GM23338 (cell line): ENCODE measurements at regions not wholly inside any gene's neighbourhood (a gene's known extent, or its start where the extent isn't known, plus 50 kb on each side); places are given as distances from the start of the nearest gene placed in this dataset.

ENCODE experiments used
- ATAC-seq: fragments of 200-7000 bp; cut with Tn5 transposase; 3 replicates; pipeline ENCODE4 v1.9.1; 2020
- DNase-seq: peaks from one replicate; pipeline ENCODE4 v3.0.0-alpha.2; 2015; ENCODE audit warnings: low spot score
- H2AFZ ChIP-seq: fragments of 200-600 bp; sonication (generic); 2 replicates; pipeline ENCODE4 v1.8.0; 2016; ENCODE audit warnings: antibody characterized with exemption, mild to moderate bottlenecking, moderate library complexity
- H3F3A ChIP-seq: fragments of 200-600 bp; sonication (generic); replicated peaks from 2 replicates; pipeline ENCODE4 v1.8.0; 2017; ENCODE audit warnings: antibody characterized with exemption, mixed run types, low read depth
- H3K27ac ChIP-seq: fragments of 200-600 bp; sonication (generic); 2 replicates; pipeline ENCODE4 v1.6.1; 2016; ENCODE audit warnings: low read depth
- H3K27me3 ChIP-seq: fragments of 200-600 bp; sonication (generic); 2 replicates; pipeline ENCODE4 v1.8.0; 2016; ENCODE audit warnings: mild to moderate bottlenecking, mixed run types, moderate library complexity; ENCODE audit not compliant: insufficient read depth
- H3K36me3 ChIP-seq: fragments of 200-600 bp; sonication (generic); 2 replicates; pipeline ENCODE4 v1.8.0; 2016; ENCODE audit warnings: mild to moderate bottlenecking; ENCODE audit not compliant: insufficient read depth
- H3K4me1 ChIP-seq: fragments of 200-600 bp; sonication (generic); 2 replicates; pipeline ENCODE4 v1.8.0; 2016; ENCODE audit warnings: mild to moderate bottlenecking, moderate library complexity; ENCODE audit not compliant: insufficient read depth
- H3K4me2 ChIP-seq: fragments of 200-600 bp; sonication (generic); 2 replicates; pipeline ENCODE4 v1.7.1; 2017; ENCODE audit warnings: mixed run types
- H3K4me3 ChIP-seq: fragments of 200-600 bp; sonication (generic); 2 replicates; pipeline ENCODE4 v1.6.1; 2016; ENCODE audit warnings: mixed run types
- H3K79me2 ChIP-seq: fragments of 200-600 bp; sonication (generic); replicated peaks from 2 replicates; pipeline ENCODE4 v1.8.0; 2017; ENCODE audit warnings: mild to moderate bottlenecking; ENCODE audit not compliant: insufficient read depth
- H3K9me2 ChIP-seq: fragments of 200-600 bp; sonication (generic); 2 replicates; pipeline ENCODE4 v1.8.0; 2017; ENCODE audit not compliant: insufficient read depth
- H4K20me1 ChIP-seq: fragments of 200-600 bp; sonication (generic); replicated peaks from 2 replicates; pipeline ENCODE4 v1.8.0; 2017; ENCODE audit warnings: mild to moderate bottlenecking; ENCODE audit not compliant: insufficient read depth
- H3K27ac Mint-ChIP-seq: 2 replicates; pipeline ENCODE4 v1.8.0; 2020; ENCODE audit warnings: inconsistent platforms, mild to moderate bottlenecking, moderate library complexity, mixed read lengths
- H3K27me3 Mint-ChIP-seq: 3 replicates; pipeline ENCODE4 v1.8.0; 2022; ENCODE audit warnings: low read depth, mild to moderate bottlenecking, moderate library complexity, mixed read lengths, inconsistent platforms; ENCODE audit not compliant: insufficient read depth, poor library complexity
- H3K36me3 Mint-ChIP-seq: 3 replicates; pipeline ENCODE4 v1.8.0; 2021; ENCODE audit warnings: low read depth, mild to moderate bottlenecking, inconsistent platforms, moderate library complexity, mixed read lengths
- H3K4me1 Mint-ChIP-seq: 3 replicates; pipeline ENCODE4 v1.8.0; 2020; ENCODE audit warnings: mild to moderate bottlenecking, inconsistent platforms, mixed read lengths
- H3K4me3 Mint-ChIP-seq: 3 replicates; pipeline ENCODE4 v1.8.0; 2021; ENCODE audit warnings: moderate library complexity, mild to moderate bottlenecking, inconsistent platforms, mixed read lengths
- H3K9me3 Mint-ChIP-seq: 3 replicates; pipeline ENCODE4 v1.8.0; 2020; ENCODE audit warnings: moderate library complexity, mild to moderate bottlenecking, inconsistent platforms, mixed read lengths
- CREB1 ChIP-seq: fragments of 250-450 bp; sonication (Bioruptor Pico); IDR thresholded peaks from 2 replicates; pipeline ENCODE4 v1.5.0; 2020; ENCODE audit warnings: low read depth, mild to moderate bottlenecking, moderate library complexity
- EZH2 ChIP-seq: fragments of 200-600 bp; sonication (generic); IDR thresholded peaks from one replicate; pipeline ENCODE4 v1.8.0; 2017; ENCODE audit warnings: antibody characterized with exemption, mild to moderate bottlenecking, low read depth; ENCODE audit not compliant: unreplicated experiment
- EZH2phosphoT487 ChIP-seq: fragments of 200-600 bp; sonication (generic); IDR thresholded peaks from one replicate; pipeline ENCODE4 v1.8.1; 2018; ENCODE audit warnings: antibody characterized with exemption; ENCODE audit not compliant: unreplicated experiment
- JUNB ChIP-seq: IDR thresholded peaks from one replicate; pipeline ENCODE4 v1.6.1; 2016; ENCODE audit warnings: antibody characterized with exemption; ENCODE audit not compliant: unreplicated experiment
- NANOG ChIP-seq: IDR thresholded peaks from 2 replicates; pipeline ENCODE4 v1.6.1; 2016; ENCODE audit warnings: antibody characterized with exemption, borderline replicate concordance
- POLR2AphosphoS5 ChIP-seq: IDR thresholded peaks from 2 replicates; pipeline ENCODE4 v1.6.1; 2016; ENCODE audit warnings: antibody characterized with exemption, low read depth
- REST ChIP-seq: IDR thresholded peaks from one replicate; pipeline ENCODE4 v1.6.1; 2018; ENCODE audit warnings: antibody characterized with exemption; ENCODE audit not compliant: unreplicated experiment
- STAT1 ChIP-seq: IDR thresholded peaks from one replicate; pipeline ENCODE4 v1.6.1; 2016; ENCODE audit warnings: antibody characterized with exemption; ENCODE audit not compliant: unreplicated experiment
- ZNF114 ChIP-seq: fragments of 250-450 bp; sonication (Bioruptor Pico); IDR thresholded peaks from 2 replicates; pipeline ENCODE4 v1.5.0; 2020; ENCODE audit warnings: mild to moderate bottlenecking, moderate library complexity
- ZNF331 ChIP-seq: fragments of 250-450 bp; sonication (Bioruptor Pico); IDR thresholded peaks from 2 replicates; pipeline ENCODE4 v1.5.0; 2020; ENCODE audit warnings: low read depth, mild to moderate bottlenecking, moderate library complexity
- TF ChIP-seq, protein P1 (sequence below): fragments of 250-450 bp; sonication (Bioruptor Pico); IDR thresholded peaks from 2 replicates; pipeline ENCODE4 v1.5.0; 2020; ENCODE audit warnings: mild to moderate bottlenecking, moderate library complexity
- TF ChIP-seq, protein P2 (sequence below): IDR thresholded peaks from 2 replicates; pipeline ENCODE4 v1.6.1; 2016; ENCODE audit warnings: antibody characterized with exemption
- TF ChIP-seq, protein P3 (sequence below), 2 experiments: fragments of 200-600 bp in 1 of 2; sonication (generic) in 1 of 2; conservative IDR thresholded peaks; 2 replicates each; pipeline versions ENCODE4 v1.5.1 to v1.6.1; 2016 to 2017; ENCODE audit warnings: antibody characterized with exemption in 2 of 2, low read depth in 2 of 2, mild to moderate bottlenecking in 2 of 2, moderate library complexity in 1 of 2

- Histone ChIP-seq H4K20me1 (no peaks in the 10 kb centered on the region), H3K4me3 (no peak overlapping the region), H3K4me1 (no peaks in the 10 kb centered on the region), H3K36me3 (no peaks in the 10 kb centered on the region), H2AFZ (no peak overlapping the region), H3K4me2 (no peak overlapping the region), H3K27me3 (no peaks in the 10 kb centered on the region), H3K9me2 (no peaks in the 10 kb centered on the region), H3K27ac (no peak overlapping the region), H3F3A (no peaks in the 10 kb centered on the region), H3K79me2 (no peaks in the 10 kb centered on the region)
- Mint-ChIP-seq H3K4me1 (peaks cover 3% of the 10 kb centered on the region), H3K4me3 (no peak overlapping the region), H3K27me3 (peaks cover 2% of the 10 kb centered on the region), H3K9me3 (no peaks in the 10 kb centered on the region), H3K36me3 (no peaks in the 10 kb centered on the region), H3K27ac (no peak overlapping the region)
- TF ChIP-seq ZNF114 (CRISPR knock-in tag) (no peak), EZH2phosphoT487 (no peak), EZH2 (no peak), NANOG (no peak), CREB1 (CRISPR knock-in tag) (no peak), REST (no peak), POLR2AphosphoS5 (no peak), STAT1 (no peak), JUNB (no peak), ZNF331 (no peak)
- TF ChIP-seq, protein P1, sequence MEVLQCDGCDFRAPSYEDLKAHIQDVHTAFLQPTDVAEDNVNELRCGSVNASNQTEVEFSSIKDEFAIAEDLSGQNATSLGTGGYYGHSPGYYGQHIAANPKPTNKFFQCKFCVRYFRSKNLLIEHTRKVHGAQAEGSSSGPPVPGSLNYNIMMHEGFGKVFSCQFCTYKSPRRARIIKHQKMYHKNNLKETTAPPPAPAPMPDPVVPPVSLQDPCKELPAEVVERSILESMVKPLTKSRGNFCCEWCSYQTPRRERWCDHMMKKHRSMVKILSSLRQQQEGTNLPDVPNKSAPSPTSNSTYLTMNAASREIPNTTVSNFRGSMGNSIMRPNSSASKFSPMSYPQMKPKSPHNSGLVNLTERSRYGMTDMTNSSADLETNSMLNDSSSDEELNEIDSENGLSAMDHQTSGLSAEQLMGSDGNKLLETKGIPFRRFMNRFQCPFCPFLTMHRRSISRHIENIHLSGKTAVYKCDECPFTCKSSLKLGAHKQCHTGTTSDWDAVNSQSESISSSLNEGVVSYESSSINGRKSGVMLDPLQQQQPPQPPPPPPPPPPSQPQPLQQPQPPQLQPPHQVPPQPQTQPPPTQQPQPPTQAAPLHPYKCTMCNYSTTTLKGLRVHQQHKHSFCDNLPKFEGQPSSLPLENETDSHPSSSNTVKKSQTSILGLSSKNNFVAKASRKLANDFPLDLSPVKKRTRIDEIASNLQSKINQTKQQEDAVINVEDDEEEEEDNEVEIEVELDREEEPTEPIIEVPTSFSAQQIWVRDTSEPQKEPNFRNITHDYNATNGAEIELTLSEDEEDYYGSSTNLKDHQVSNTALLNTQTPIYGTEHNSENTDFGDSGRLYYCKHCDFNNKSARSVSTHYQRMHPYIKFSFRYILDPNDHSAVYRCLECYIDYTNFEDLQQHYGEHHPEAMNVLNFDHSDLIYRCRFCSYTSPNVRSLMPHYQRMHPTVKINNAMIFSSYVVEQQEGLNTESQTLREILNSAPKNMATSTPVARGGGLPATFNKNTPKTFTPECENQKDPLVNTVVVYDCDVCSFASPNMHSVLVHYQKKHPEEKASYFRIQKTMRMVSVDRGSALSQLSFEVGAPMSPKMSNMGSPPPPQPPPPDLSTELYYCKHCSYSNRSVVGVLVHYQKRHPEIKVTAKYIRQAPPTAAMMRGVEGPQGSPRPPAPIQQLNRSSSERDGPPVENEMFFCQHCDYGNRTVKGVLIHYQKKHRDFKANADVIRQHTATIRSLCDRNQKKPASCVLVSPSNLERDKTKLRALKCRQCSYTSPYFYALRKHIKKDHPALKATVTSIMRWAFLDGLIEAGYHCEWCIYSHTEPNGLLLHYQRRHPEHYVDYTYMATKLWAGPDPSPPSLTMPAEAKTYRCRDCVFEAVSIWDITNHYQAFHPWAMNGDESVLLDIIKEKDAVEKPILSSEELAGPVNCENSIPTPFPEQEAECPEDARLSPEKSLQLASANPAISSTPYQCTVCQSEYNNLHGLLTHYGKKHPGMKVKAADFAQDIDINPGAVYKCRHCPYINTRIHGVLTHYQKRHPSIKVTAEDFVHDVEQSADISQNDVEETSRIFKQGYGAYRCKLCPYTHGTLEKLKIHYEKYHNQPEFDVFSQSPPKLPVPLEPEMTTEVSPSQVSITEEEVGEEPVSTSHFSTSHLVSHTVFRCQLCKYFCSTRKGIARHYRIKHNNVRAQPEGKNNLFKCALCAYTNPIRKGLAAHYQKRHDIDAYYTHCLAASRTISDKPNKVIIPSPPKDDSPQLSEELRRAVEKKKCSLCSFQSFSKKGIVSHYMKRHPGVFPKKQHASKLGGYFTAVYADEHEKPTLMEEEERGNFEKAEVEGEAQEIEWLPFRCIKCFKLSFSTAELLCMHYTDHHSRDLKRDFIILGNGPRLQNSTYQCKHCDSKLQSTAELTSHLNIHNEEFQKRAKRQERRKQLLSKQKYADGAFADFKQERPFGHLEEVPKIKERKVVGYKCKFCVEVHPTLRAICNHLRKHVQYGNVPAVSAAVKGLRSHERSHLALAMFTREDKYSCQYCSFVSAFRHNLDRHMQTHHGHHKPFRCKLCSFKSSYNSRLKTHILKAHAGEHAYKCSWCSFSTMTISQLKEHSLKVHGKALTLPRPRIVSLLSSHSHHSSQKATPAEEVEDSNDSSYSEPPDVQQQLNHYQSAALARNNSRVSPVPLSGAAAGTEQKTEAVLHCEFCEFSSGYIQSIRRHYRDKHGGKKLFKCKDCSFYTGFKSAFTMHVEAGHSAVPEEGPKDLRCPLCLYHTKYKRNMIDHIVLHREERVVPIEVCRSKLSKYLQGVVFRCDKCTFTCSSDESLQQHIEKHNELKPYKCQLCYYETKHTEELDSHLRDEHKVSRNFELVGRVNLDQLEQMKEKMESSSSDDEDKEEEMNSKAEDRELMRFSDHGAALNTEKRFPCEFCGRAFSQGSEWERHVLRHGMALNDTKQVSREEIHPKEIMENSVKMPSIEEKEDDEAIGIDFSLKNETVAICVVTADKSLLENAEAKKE (CRISPR knock-in tag): no peak
- TF ChIP-seq, protein P2, sequence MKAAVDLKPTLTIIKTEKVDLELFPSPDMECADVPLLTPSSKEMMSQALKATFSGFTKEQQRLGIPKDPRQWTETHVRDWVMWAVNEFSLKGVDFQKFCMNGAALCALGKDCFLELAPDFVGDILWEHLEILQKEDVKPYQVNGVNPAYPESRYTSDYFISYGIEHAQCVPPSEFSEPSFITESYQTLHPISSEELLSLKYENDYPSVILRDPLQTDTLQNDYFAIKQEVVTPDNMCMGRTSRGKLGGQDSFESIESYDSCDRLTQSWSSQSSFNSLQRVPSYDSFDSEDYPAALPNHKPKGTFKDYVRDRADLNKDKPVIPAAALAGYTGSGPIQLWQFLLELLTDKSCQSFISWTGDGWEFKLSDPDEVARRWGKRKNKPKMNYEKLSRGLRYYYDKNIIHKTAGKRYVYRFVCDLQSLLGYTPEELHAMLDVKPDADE: no peak
- TF ChIP-seq, protein P3, sequence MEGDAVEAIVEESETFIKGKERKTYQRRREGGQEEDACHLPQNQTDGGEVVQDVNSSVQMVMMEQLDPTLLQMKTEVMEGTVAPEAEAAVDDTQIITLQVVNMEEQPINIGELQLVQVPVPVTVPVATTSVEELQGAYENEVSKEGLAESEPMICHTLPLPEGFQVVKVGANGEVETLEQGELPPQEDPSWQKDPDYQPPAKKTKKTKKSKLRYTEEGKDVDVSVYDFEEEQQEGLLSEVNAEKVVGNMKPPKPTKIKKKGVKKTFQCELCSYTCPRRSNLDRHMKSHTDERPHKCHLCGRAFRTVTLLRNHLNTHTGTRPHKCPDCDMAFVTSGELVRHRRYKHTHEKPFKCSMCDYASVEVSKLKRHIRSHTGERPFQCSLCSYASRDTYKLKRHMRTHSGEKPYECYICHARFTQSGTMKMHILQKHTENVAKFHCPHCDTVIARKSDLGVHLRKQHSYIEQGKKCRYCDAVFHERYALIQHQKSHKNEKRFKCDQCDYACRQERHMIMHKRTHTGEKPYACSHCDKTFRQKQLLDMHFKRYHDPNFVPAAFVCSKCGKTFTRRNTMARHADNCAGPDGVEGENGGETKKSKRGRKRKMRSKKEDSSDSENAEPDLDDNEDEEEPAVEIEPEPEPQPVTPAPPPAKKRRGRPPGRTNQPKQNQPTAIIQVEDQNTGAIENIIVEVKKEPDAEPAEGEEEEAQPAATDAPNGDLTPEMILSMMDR (conservative IDR thresholded peaks at IDR 0.05; ENCODE audit: low read depth in 2 of 2): no peak
- DNase-seq (no peak), ATAC-seq (no peak)
These were observed 263.5 kb downstream of the SPATA31D1 start for GRCh38 chr9:82252116-82252515.
